Peyer's patch (tissue), 4 donors: ENCODE measurements at regions not wholly inside any gene's neighbourhood (a gene's known extent, or its start where the extent isn't known, plus 50 kb on each side); places are given as distances from the start of the nearest gene placed in this dataset.

Experiments
- CTCF ChIP-seq, 6 experiments: fragments of 450-650 bp in 4 of 6; fragments of 200-600 bp in 2 of 6; sonication (generic) in 1 of 6; IDR thresholded peaks; one replicate each; pipeline ENCODE4 v1.5.1; 2017 to 2019; ENCODE audit warnings: antibody characterized with exemption in 6 of 6, mild to moderate bottlenecking in 3 of 6, moderate library complexity in 1 of 6
- POLR2A ChIP-seq, 2 donors: fragments of 450-650 bp; IDR thresholded peaks; one replicate each; pipeline ENCODE4 v1.5.1; 2017; ENCODE audit warnings: antibody characterized with exemption in 2 of 2, mild to moderate bottlenecking in 2 of 2, moderate library complexity in 2 of 2

- no peak for TF ChIP-seq CTCF (IDR thresholded peaks at IDR 0.05)
- no peak for TF ChIP-seq POLR2A (IDR thresholded peaks at IDR 0.05)
These were observed 122.5 kb upstream of the ETS2 start for GRCh38 chr21:38683222-38683621.
